Cardiac septum (tissue), 1 donor: ENCODE measurements at regions not wholly inside any gene's neighbourhood (a gene's known extent, or its start where the extent isn't known, plus 50 kb on each side); places are given as distances from the start of the nearest gene placed in this dataset.
"Not testable (repeated sequence)": the region's sequence is repeated elsewhere in the genome, so short reads cannot be mapped to it uniquely, and the experiment has no call there.

Source experiments
- DNase-seq: peaks from one replicate; pipeline ENCODE4 v3.0.0-alpha.2; 2020; ENCODE audit warnings: low spot score
- intact Hi-C: fragments of 100-400 bp; cut with DNase I; formaldehyde crosslinking; loops from one replicate; pipeline ENCODE4 v1.14.0; 2022
- donor health status: DM: no; HTN: no; CAD: no.

- intact Hi-C loops, result no loop called here
- no peak for DNase-seq
Measured at GRCh38 chr9:27792971-27793689, 219.8 kb upstream of the C9orf72 start.

- DNase-seq, result no peak
- intact Hi-C loops, result no loop called here
Measured at GRCh38 chr9:27799326-27799725, 226.0 kb upstream of the C9orf72 start.

DNA sequence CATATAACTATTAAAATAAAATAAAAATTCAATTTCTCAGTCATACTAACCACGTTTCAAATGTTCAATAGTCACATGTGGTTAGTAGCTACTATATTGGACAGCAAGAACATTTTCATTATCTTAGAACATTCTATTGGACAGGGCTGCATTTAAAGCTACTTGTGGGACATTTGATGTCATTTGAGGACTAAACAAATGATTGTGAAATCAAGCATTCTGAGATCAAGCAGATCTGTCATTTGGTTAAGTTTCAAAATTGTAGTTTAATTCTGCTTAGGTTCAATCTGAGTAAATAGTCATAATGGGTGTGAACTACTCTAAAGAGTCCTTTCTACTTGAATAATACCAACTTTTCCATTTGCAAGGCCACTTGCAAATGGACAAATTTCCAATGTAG, 226.9 kb upstream of the C9orf72 start:
- intact Hi-C loops, result no loop called here
- no peak for DNase-seq

GRCh38 chr9:27800692-27801370, 227.6 kb upstream of the C9orf72 start:
- intact Hi-C loops, result no loop called here
- DNase-seq, result no peak

- intact Hi-C loops, result no loop called here
- DNase-seq, result no peak
Measured at GRCh38 chr9:27801545-27801944, 228.3 kb upstream of the C9orf72 start.

DNA sequence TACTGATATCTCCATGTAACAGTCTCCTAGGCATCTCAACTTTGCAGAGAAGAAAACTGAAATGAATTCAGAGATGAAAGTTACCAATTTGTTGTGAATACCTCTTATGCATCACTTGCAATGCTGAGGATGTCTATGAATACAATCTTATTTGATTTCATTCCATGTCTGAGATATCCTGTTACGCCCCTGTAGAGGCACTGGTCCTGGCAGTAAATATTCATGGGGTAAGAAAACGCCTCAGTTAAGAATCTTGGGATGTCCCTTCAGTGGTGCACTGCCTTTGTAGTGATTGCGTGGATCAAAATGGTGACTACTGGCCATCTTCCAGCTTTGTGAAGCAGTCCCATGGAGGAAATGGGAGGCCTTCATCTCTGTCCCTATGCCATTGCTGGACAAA, 229.1 kb upstream of the C9orf72 start:
- intact Hi-C loops, result no loop called here
- no peak for DNase-seq

DNA sequence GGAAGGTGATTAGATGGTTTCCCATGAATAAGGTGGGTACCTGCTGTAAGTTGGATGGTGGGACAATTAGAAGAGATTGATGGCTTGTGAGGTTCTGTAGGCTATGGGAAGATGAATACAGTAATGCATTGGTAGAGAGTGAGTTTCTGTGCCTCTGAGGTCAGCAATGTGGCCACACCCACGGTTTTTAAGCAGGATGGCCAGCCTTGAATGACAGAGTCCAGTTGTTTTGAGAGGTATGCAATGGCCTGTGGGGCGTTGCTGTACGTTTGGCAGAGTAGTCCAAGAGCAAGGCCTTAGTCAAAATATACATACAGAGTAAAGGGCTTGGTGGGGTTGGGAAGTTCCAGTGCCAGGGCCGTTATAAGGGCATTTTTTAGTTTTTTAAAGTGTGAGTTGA, 235.6 kb upstream of the C9orf72 start:
- intact Hi-C loops, result no loop called here
- no peak for DNase-seq

- DNase-seq, result no peak
- intact Hi-C loops, result no loop called here
Measured at GRCh38 chr9:27817747-27818146, 244.5 kb upstream of the C9orf72 start.

DNA sequence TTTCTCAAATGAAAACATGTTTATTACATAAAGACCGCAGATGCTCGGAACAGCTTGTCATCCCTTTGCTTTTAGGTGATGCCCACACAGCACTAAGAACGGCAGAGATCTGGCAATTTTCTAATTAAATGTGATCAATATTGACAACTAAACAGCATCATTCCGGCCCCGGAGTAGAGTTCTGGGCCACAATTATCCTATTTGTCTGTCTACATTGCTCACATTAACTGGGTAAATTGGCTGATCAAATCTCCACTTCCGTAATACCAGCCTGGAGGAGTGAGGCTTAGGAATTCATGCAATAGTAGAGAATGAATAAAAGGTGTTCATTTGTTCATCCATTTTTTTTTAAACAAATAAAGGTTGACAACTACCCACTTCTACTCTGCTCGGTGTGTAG, 245.1 kb upstream of the C9orf72 start:
- no peak for DNase-seq
- intact Hi-C loops, result no loop called here

- intact Hi-C loops, result no loop called here
- no peak for DNase-seq
Measured at GRCh38 chr9:27828908-27829307, 255.6 kb upstream of the C9orf72 start.

GRCh38 chr9:27829621-27830020, 256.3 kb upstream of the C9orf72 start:
- DNase-seq, result no peak
- intact Hi-C loops, result no loop called here

- intact Hi-C loops, result not testable (repeated sequence)
Measured at GRCh38 chr9:27832108-27832507, 258.8 kb upstream of the C9orf72 start.

GRCh38 chr9:27835286-27835685, 262.0 kb upstream of the C9orf72 start:
- no peak for DNase-seq

More at GRCh38 chr9:27832108-27832507, 258.8 kb upstream of the C9orf72 start:
- not testable (repeated sequence) for DNase-seq

GRCh38 chr9:27835746-27836145, 262.5 kb upstream of the C9orf72 start:
- no peak for DNase-seq
- intact Hi-C loops, result no loop called here

More at GRCh38 chr9:27835286-27835685, 262.0 kb upstream of the C9orf72 start:
- intact Hi-C loops, result no loop called here

DNA sequence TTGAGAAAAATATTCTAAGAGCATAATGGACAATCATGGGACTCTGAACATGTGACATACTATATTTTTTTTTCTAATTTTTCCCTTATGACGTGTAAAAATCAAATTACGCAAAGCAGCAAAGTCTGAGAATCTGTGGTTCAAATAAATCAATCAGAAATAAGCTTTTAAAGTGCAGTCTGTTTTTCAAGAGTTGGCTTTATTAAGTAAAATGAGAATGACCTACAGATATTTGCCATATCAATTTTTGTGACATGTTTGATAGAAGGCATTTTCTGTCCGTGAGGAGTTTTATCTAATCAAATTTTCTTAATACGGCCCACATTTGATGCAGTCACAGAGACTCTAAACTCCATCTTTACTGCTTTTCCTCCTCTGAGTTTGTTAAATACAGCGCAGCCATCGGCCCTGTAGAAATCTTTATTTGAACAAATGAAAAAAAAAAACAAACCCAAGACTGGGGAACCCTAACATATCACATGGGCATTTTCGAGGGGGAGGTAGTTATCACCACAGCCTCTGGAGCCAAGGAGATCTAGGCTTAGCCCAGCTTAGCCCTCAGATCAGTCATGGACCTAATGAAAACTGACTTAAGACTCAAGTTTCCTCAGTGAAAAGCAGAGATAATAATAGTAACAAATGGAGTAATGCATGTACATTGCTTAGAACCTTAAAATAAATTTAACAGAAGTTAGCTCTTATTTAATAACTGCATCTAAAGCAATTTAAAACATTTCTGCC, 263.6 kb upstream of the C9orf72 start:
- intact Hi-C loops, result no loop called here
- DNase-seq, result no peak

- no peak for DNase-seq
- intact Hi-C loops, result no loop called here
Measured at GRCh38 chr9:27838876-27839275, 265.6 kb upstream of the C9orf72 start.

DNA sequence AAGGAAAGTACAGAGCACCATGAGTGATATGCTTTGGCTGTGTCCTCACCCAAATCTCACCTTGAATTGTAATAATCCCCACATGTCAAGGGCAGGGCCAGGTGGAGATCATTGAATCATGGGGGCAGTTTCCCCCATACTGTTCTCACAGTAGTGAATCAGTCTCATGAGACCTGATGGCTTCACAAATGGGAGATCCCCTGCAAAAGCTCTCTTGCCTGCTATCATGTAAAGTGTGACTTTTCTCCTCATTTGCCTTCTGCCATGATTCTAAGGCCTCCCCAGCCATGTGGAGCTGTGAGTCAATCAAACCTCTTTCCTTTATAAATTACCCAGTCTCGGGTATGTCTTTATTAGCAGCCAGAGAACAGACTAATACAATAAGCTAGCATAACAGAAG, 266.5 kb upstream of the C9orf72 start:
- not testable (repeated sequence) for DNase-seq

DNA sequence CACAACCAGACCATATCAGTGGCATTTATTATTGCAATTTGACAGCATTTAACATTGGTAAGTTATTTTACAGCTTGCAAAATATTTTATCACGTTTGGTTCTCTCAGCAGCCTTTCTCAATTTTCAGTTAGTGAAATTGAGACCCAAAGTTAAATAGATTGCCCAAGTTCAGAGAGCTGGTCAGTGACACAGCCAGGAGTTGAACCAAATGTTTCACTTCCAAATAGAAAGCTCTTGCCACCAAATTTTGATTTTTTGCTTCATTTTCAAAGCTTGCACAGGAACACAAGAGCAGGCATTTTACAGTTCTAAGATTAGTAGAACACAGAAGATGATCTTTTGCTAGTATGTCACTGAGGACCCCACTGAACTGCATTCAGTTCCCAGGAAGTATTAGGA, 271.5 kb upstream of the C9orf72 start:
- DNase-seq, result no peak
- intact Hi-C loops, result no loop called here

More for the DNA sequence above, 266.5 kb upstream of the C9orf72 start:
- intact Hi-C loops, result not testable (repeated sequence)

DNA sequence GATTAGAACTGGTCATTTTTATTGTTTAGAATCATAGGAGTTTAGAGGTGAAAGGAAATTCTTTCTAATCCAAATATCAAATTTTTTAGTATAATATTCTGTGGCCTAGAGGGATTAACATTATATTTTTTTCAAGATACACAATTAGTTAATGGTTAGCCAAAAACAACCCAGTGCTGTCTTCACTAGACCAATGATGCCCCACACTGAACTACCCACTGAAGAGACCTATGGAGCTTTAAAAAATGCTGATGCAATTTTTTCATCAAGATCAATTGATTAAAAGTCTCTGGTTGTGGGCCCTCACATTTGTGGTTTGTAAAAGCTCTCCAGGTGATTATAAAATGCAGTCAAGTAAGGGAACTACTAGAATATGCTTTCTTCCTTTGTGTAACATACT, 274.1 kb upstream of the C9orf72 start:
- DNase-seq, result no peak
- intact Hi-C loops, result no loop called here

DNA sequence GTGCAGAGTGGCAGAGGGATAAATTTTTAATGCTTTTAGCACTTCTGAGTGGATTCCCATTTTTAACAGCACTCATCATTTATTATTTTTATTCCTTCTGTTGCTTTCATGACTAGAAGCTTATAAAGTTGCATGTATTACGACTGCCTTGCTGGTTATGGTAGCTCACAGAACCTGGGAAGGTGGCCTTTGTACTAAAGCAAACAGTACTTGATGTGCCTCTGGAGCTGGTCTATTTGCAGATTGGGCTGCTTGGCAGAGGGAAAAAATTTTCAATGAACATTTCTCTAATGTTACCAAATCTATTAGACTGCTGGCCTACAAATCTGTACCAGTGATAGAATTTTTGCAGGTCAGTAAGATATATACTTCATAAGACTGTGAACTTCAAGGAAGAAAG, 274.5 kb upstream of the C9orf72 start:
- DNase-seq, result no peak
- intact Hi-C loops, result no loop called here

- DNase-seq, result no peak
- intact Hi-C loops, result no loop called here
Measured at GRCh38 chr9:27848315-27848714, 275.0 kb upstream of the C9orf72 start.
